HG03469 (cell line): ENCODE measurements at regions not wholly inside any gene's neighbourhood (a gene's known extent, or its start where the extent isn't known, plus 50 kb on each side); places are given as distances from the start of the nearest gene placed in this dataset.

Experiments
- ATAC-seq: cut with Tn5 transposase; IDR thresholded peaks from one replicate; pipeline ENCODE4 v1.9.1; 2021; ENCODE audit warnings: mild to moderate bottlenecking, moderate library complexity, moderate number of reproducible peaks; ENCODE audit not compliant: unreplicated experiment

GRCh38 chr6:133630651-133631050 lies 258.3 kb upstream of the TCF21 start:
- no peak for ATAC-seq

GRCh38 chr6:133631421-133631820 lies 257.5 kb upstream of the TCF21 start:
- no peak for ATAC-seq

GRCh38 chr6:133632206-133632605 lies 256.7 kb upstream of the TCF21 start:
- no peak for ATAC-seq

- ATAC-seq: no peak
Measured at GRCh38 chr6:133632906-133633305, 256.0 kb upstream of the TCF21 start.

GRCh38 chr6:133634474-133634873 lies 254.4 kb upstream of the TCF21 start:
- ATAC-seq: no peak

- ATAC-seq: no peak
Measured at GRCh38 chr6:133635447-133635846, 253.5 kb upstream of the TCF21 start.

- ATAC-seq: no peak
Measured at GRCh38 chr6:133637436-133637835, 251.5 kb upstream of the TCF21 start.

GRCh38 chr6:133637874-133638273 lies 251.0 kb upstream of the TCF21 start:
- ATAC-seq: no peak

GRCh38 chr6:133641104-133641503 lies 247.8 kb upstream of the TCF21 start:
- no peak for ATAC-seq

GRCh38 chr6:133644548-133644891 lies 244.4 kb upstream of the TCF21 start:
- ATAC-seq: no peak

GRCh38 chr6:133644892-133645619 lies 243.9 kb upstream of the TCF21 start:
- ATAC-seq: no peak

GRCh38 chr6:133645966-133646740 lies 242.8 kb upstream of the TCF21 start:
- no peak for ATAC-seq

GRCh38 chr6:133648581-133648980 lies 240.3 kb upstream of the TCF21 start:
- no peak for ATAC-seq

GRCh38 chr6:133671376-133671775 lies 217.5 kb upstream of the TCF21 start:
- no peak for ATAC-seq

- ATAC-seq: no peak
Measured at GRCh38 chr6:133673056-133673455, 215.9 kb upstream of the TCF21 start.

GRCh38 chr6:133674661-133675060 lies 214.3 kb upstream of the TCF21 start:
- no peak for ATAC-seq

GRCh38 chr6:133680994-133681393 lies 207.9 kb upstream of the TCF21 start:
- ATAC-seq: no peak

- no peak for ATAC-seq
Measured at GRCh38 chr6:133681891-133682290, 207.0 kb upstream of the TCF21 start.

GRCh38 chr6:133682506-133683307 lies 206.2 kb upstream of the TCF21 start:
- no peak for ATAC-seq

GRCh38 chr6:133683308-133683580 lies 205.7 kb upstream of the TCF21 start:
- no peak for ATAC-seq

GRCh38 chr6:133683606-133684005 lies 205.3 kb upstream of the TCF21 start:
- no peak for ATAC-seq
